CD14-positive monocyte (primary cell): ENCODE measurements at regions not wholly inside any gene's neighbourhood (a gene's known extent, or its start where the extent isn't known, plus 50 kb on each side); places are given as distances from the start of the nearest gene placed in this dataset.

ENCODE experiments used
- DNase-seq, 3 donors: peaks; one replicate each; pipeline ENCODE4 v3.0.0-alpha.2; 2011 to 2022
- H2AFZ ChIP-seq: 2 replicates; pipeline ENCODE4 v1.6.0; 2012; ENCODE audit warnings: mild to moderate bottlenecking, low read depth, low read length, inconsistent platforms; ENCODE audit not compliant: insufficient read depth, poor library complexity, severe bottlenecking
- H3K27ac ChIP-seq, 2 donors: 1 replicate in 1 of 2; 2 replicates in 1 of 2; pipeline ENCODE4 v1.5.1; 2012 to 2013; ENCODE audit warnings: low read length in 2 of 2, control low read depth in 1 of 2, inconsistent platforms in 1 of 2, low read depth in 1 of 2, mild to moderate bottlenecking in 1 of 2
- H3K27me3 ChIP-seq, 2 donors: one replicate each; pipeline versions ENCODE4 v1.6.0 to v1.6.1; 2011 to 2013; ENCODE audit warnings: low read length in 2 of 2; ENCODE audit not compliant: control insufficient read depth in 2 of 2, insufficient read depth in 2 of 2
- H3K36me3 ChIP-seq, 2 donors: replicated peaks in 1 of 2; 1 replicate in 1 of 2; 2 replicates in 1 of 2; pipeline versions ENCODE4 v1.5.1 to v1.6.1; 2012 to 2013; ENCODE audit warnings: low read length in 2 of 2, control low read depth in 1 of 2, inconsistent platforms in 1 of 2, mild to moderate bottlenecking in 1 of 2; ENCODE audit not compliant: insufficient read depth in 2 of 2, control insufficient read depth in 1 of 2
- H3K4me1 ChIP-seq, 2 donors: 1 replicate in 1 of 2; 2 replicates in 1 of 2; pipeline versions ENCODE4 v1.5.1 to v1.6.1; 2012 to 2013; ENCODE audit warnings: low read length in 2 of 2, control low read depth in 1 of 2, inconsistent platforms in 1 of 2, mild to moderate bottlenecking in 1 of 2, moderate library complexity in 1 of 2; ENCODE audit not compliant: insufficient read depth in 2 of 2, control insufficient read depth in 1 of 2
- H3K4me2 ChIP-seq: replicated peaks from 2 replicates; pipeline ENCODE3; 2012; ENCODE audit warnings: low read length, moderate library complexity, mild to moderate bottlenecking; ENCODE audit not compliant: poor library complexity, severe bottlenecking; ENCODE audit errors: extremely low read depth
- H3K4me3 ChIP-seq, 3 experiments: fragments of 200-600 bp in 1 of 3; sonication (generic) in 1 of 3; replicated peaks in 1 of 3; 1 replicate in 2 of 3; 2 replicates in 1 of 3; pipeline ENCODE4 v1.5.1; 2011 to 2013; ENCODE audit warnings: low read length in 3 of 3, mild to moderate bottlenecking in 3 of 3, control low read depth in 2 of 3, low read depth in 2 of 3, inconsistent platforms in 1 of 3, moderate library complexity in 1 of 3
- H3K79me2 ChIP-seq: 2 replicates; pipeline ENCODE4 v1.6.0; 2012; ENCODE audit warnings: mild to moderate bottlenecking, control low read depth, inconsistent platforms, low read length, moderate library complexity; ENCODE audit not compliant: insufficient read depth
- H3K9ac ChIP-seq: 2 replicates; pipeline ENCODE4 v1.6.0; 2017; ENCODE audit warnings: low read length, mild to moderate bottlenecking; ENCODE audit not compliant: insufficient read depth, poor library complexity, severe bottlenecking
- H3K9me3 ChIP-seq, 2 donors: replicated peaks in 1 of 2; 1 replicate in 1 of 2; 2 replicates in 1 of 2; pipeline versions ENCODE4 v1.5.1 to v1.6.1; 2012 to 2013; ENCODE audit warnings: low read length in 2 of 2, control low read depth in 1 of 2; ENCODE audit not compliant: control insufficient read depth in 1 of 2, insufficient read depth in 1 of 2
- H4K20me1 ChIP-seq: 2 replicates; pipeline ENCODE4 v1.6.0; 2012; ENCODE audit warnings: mild to moderate bottlenecking, low read length, control low read depth, moderate library complexity; ENCODE audit not compliant: insufficient read depth
- H3K27ac Mint-ChIP-seq, 7 donors: one replicate each; pipeline ENCODE4 v1.8.0; 2020; ENCODE audit warnings: mild to moderate bottlenecking in 7 of 7, mixed read lengths in 7 of 7, moderate library complexity in 6 of 7, inconsistent platforms in 2 of 7
- H3K27me3 Mint-ChIP-seq, 3 donors: one replicate each; pipeline ENCODE4 v1.8.0; 2021 to 2022; ENCODE audit warnings: low read depth in 3 of 3, mild to moderate bottlenecking in 3 of 3, mixed read lengths in 3 of 3, moderate library complexity in 3 of 3, inconsistent platforms in 1 of 3
- H3K36me3 Mint-ChIP-seq, 2 donors: one replicate each; pipeline ENCODE4 v1.8.0; 2020; ENCODE audit warnings: mixed read lengths in 2 of 2, inconsistent platforms in 1 of 2, mild to moderate bottlenecking in 1 of 2
- H3K4me1 Mint-ChIP-seq: one replicate; pipeline ENCODE4 v1.8.0; 2020; ENCODE audit warnings: mild to moderate bottlenecking, mixed read lengths
- H3K4me3 Mint-ChIP-seq, 2 donors: one replicate each; pipeline ENCODE4 v1.8.0; 2020; ENCODE audit warnings: mild to moderate bottlenecking in 2 of 2, mixed read lengths in 2 of 2, moderate library complexity in 1 of 2
- H3K9me3 Mint-ChIP-seq, 7 donors: one replicate each; pipeline ENCODE4 v1.8.0; 2020 to 2022; ENCODE audit warnings: mixed read lengths in 7 of 7, mild to moderate bottlenecking in 6 of 7, moderate library complexity in 6 of 7, inconsistent platforms in 2 of 7
- CTCF ChIP-seq: fragments of 200-600 bp; IDR thresholded peaks from one replicate; pipeline ENCODE4 v1.8.0; 2022; ENCODE audit warnings: antibody characterized with exemption, mild to moderate bottlenecking
- WGBS: methylation state at CpG from one replicate; pipeline ENCODE4 v1.1.5; 2013; ENCODE audit warnings: missing lambda C conversion rate; ENCODE audit not compliant: insufficient coverage; 5-methylcytosine and 5-hydroxymethylcytosine counted together
- intact Hi-C, 2 donors: fragments of 100-400 bp; cut with micrococcal nuclease; formaldehyde crosslinking; loops; one replicate each; pipeline versions ENCODE4 v1.15.0 to v1.15.1; 2023

DNA sequence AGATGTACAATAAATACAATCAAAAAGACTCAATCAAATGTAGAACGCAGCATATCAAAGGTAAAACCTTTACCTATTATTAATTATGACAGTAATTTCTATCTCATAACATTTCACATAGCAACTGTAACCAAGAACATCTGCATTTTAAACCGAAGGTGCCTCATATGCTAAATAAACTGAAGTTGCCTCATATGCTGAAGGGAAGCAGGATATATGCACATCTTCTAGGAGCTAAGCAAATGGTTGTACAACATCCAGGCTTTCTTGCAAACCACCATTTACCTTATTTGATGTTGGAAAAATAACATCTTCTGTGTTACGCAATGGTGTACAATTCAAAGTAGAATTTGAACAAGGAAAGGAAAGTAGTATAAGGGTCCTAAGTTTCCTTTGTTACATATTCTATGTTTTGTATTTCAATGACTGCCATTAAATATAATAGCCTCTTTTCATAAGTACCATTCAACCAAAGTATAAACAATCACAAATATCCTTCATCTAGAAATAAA is 145.9 kb downstream of the SATB1 start:
- no peak overlapping the region for H3K4me2 ChIP-seq
- TF ChIP-seq CTCF: no peak
- no peaks in the 10 kb centered on the region for H3K27me3 ChIP-seq
- H4K20me1 ChIP-seq: no peaks in the 10 kb centered on the region
- no peaks in the 10 kb centered on the region for H3K79me2 ChIP-seq
- Mint-ChIP-seq H3K9me3 (peaks cover 0 to 8% (median 0%) of the 10 kb centered on the region in 7 donors), H3K27ac (no peak overlapping the region), H3K4me3 (no peak overlapping the region), H3K27me3 (peaks cover 0 to 2% (median 0%) of the 10 kb centered on the region in 3 donors), H3K4me1 (no peaks in the 10 kb centered on the region), H3K36me3 (no peaks in the 10 kb centered on the region)
- no peak overlapping the region for H3K9ac ChIP-seq
- no peaks in the 10 kb centered on the region for H3K4me1 ChIP-seq
- H3K4me3 ChIP-seq: no peak overlapping the region
- no peak overlapping the region for H2AFZ ChIP-seq
- no CpG with 5 or more reads among the region's 3 CpGs for WGBS
- H3K9me3 ChIP-seq: no peaks in the 10 kb centered on the region
- H3K36me3 ChIP-seq: no peaks in the 10 kb centered on the region
- intact Hi-C loops: no loop called here
- no peak overlapping the region for H3K27ac ChIP-seq
- DNase-seq: no peak

DNA sequence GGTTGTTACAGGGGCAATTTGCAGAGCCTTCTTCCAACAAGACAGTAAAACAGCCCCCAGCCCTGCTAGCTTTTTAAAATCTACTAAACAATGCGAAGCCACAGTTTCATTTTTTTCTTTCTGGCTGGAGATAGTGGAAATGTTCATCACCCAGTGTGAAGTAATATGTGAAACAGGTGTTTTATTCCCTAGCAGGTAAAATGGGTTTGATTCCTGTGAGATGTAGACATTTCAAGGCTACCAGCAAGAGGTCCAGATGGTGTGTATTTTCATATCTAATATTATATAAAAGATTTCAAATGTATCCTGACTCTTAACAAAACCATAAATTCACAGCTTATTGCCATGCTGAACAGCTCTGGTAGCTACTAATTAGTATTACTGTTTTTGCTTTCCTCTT is 160.3 kb downstream of the SATB1 start:
- intact Hi-C loops: no loop called here
- Mint-ChIP-seq H3K4me3 (no peak overlapping the region), H3K36me3 (no peaks in the 10 kb centered on the region), H3K4me1 (peaks cover 2% of the 10 kb centered on the region), H3K27ac (no peak overlapping the region), H3K27me3 (peaks cover 0 to 2% (median 0%) of the 10 kb centered on the region in 3 donors), H3K9me3 (peaks cover 0 to 2% (median 0%) of the 10 kb centered on the region in 7 donors)
- H3K4me2 ChIP-seq: no peak overlapping the region
- DNase-seq: no peak
- H3K9ac ChIP-seq: no peak overlapping the region
- no peaks in the 10 kb centered on the region for H3K36me3 ChIP-seq
- H3K4me1 ChIP-seq: no peaks in the 10 kb centered on the region
- no peaks in the 10 kb centered on the region for H4K20me1 ChIP-seq
- H2AFZ ChIP-seq: no peak overlapping the region
- no CpG with 5 or more reads among the region's 1 CpG for WGBS
- H3K27ac ChIP-seq: no peak overlapping the region
- TF ChIP-seq CTCF: no peak
- H3K27me3 ChIP-seq: no peaks in the 10 kb centered on the region
- H3K4me3 ChIP-seq: no peak overlapping the region
- H3K79me2 ChIP-seq: no peaks in the 10 kb centered on the region
- H3K9me3 ChIP-seq: no peaks in the 10 kb centered on the region
